Effector memory CD4-positive, alpha-beta T cell (primary cell): ENCODE measurements at regions not wholly inside any gene's neighbourhood (a gene's known extent, or its start where the extent isn't known, plus 50 kb on each side); places are given as distances from the start of the nearest gene placed in this dataset.

Experiments
- DNase-seq, 3 donors: peaks; one replicate each; pipeline ENCODE4 v3.0.0-alpha.2; 2020
- H3K27ac ChIP-seq: 2 replicates; pipeline ENCODE4 v1.7.0; 2013; ENCODE audit warnings: mild to moderate bottlenecking, low read length, moderate library complexity; ENCODE audit not compliant: insufficient read depth, poor library complexity, severe bottlenecking
- H3K27me3 ChIP-seq: replicated peaks from 2 replicates; pipeline ENCODE4 v1.7.0; 2013; ENCODE audit warnings: mild to moderate bottlenecking, low read length; ENCODE audit not compliant: insufficient read depth, control insufficient read depth, poor library complexity, severe bottlenecking
- H3K36me3 ChIP-seq: 2 replicates; pipeline ENCODE4 v1.7.0; 2013; ENCODE audit warnings: mild to moderate bottlenecking, low read length, moderate library complexity; ENCODE audit not compliant: control insufficient read depth, insufficient read depth
- H3K4me1 ChIP-seq: 2 replicates; pipeline ENCODE4 v1.7.0; 2013; ENCODE audit warnings: low read length, mild to moderate bottlenecking; ENCODE audit not compliant: control insufficient read depth, insufficient read depth, poor library complexity, severe bottlenecking
- H3K4me3 ChIP-seq: 2 replicates; pipeline ENCODE4 v1.7.0; 2013; ENCODE audit warnings: low read length, low read depth, mild to moderate bottlenecking; ENCODE audit not compliant: insufficient read depth, poor library complexity, severe bottlenecking
- H3K9me3 ChIP-seq: 2 replicates; pipeline ENCODE4 v1.7.0; 2013; ENCODE audit warnings: mild to moderate bottlenecking, low read length, moderate library complexity; ENCODE audit not compliant: control insufficient read depth

DNA sequence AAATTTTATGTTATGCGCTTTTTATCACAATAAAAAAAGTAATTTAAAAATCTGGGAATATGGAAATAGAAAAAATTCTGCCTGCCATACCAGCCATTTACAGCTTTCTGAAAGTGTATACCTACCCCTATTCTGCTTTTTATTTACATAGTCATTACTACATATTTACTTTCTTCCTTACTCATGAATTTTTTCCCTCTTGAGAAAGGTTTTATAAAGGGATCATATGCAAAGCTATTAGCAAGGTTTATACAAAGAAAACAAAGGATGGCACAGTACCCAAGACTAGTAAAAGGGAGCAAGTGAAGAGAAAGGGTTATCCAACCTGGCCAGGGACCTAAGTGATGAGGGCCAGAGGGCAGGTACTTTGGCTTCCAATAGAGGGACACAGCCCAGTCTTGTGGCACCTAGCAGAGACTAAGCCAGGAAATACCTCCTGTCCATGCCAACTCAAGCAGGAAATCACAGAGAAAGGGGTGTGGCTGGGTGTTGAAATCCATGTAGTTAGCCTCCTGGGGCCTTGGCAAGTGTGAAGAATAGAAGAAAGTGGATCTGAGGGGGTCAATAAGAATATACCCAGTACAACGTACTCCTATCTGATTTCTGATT is 207.3 kb upstream of the VEGFC start:
- Histone ChIP-seq H3K36me3 (no peaks in the 10 kb centered on the region), H3K4me3 (no peak overlapping the region), H3K27me3 (no peaks in the 10 kb centered on the region), H3K4me1 (no peaks in the 10 kb centered on the region), H3K9me3 (no peaks in the 10 kb centered on the region), H3K27ac (no peak overlapping the region)
- no peak for DNase-seq

DNA sequence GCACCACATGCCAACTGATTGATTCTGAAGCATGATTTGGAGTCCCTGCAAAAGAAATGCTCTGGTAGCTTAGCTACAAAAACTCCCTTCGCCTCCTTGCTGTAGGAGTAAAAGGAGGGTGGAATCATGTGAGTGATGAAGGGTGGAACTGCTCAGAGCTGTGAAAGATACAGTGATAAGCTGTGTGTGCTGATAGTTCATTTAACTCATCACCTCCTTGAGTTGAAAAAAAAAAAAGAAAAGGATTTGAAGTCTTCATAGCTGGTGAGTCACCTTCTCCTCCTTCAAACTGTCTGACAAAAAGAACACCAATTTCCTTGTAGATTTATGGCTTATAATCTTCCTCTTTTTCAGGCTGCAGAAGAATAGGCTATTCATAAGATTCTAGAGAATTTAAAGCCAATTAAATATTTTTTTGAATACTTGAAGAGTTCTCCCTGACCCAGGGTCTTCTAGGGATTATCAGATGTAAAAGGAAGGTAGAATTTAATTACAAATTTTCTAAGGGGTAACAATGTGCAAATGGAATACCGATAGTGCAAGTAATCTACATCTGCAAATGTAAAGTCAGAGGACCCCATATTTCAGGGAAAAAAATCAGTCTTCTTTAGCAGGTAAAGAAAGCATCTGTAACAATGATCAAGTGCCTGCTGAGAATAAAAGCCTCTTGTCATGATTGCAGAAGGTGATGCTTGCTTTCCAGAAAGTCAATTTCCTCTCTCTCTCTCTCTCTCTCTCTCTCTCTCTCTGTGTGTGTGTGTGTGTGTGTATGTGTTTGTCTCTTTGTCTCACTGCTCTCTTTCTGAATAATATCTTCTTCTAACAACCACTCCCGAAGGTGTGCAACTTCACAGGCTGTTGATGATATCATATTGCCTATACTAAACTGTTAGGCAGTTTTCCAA is 208.8 kb upstream of the VEGFC start:
- no peak for DNase-seq
- H3K36me3 ChIP-seq: no peaks in the 10 kb centered on the region
- H3K4me3 ChIP-seq: no peak overlapping the region
- H3K27me3 ChIP-seq: no peaks in the 10 kb centered on the region
- no peaks in the 10 kb centered on the region for H3K9me3 ChIP-seq
- no peak overlapping the region for H3K27ac ChIP-seq
- H3K4me1 ChIP-seq: no peaks in the 10 kb centered on the region

GRCh38 chr4:177005674-177006230 is 213.0 kb upstream of the VEGFC start:
- H3K27me3 ChIP-seq: no peaks in the 10 kb centered on the region
- no peak overlapping the region for H3K27ac ChIP-seq
- H3K4me3 ChIP-seq: no peak overlapping the region
- no peaks in the 10 kb centered on the region for H3K4me1 ChIP-seq
- no peak for DNase-seq
- no peaks in the 10 kb centered on the region for H3K36me3 ChIP-seq
- no peaks in the 10 kb centered on the region for H3K9me3 ChIP-seq

DNA sequence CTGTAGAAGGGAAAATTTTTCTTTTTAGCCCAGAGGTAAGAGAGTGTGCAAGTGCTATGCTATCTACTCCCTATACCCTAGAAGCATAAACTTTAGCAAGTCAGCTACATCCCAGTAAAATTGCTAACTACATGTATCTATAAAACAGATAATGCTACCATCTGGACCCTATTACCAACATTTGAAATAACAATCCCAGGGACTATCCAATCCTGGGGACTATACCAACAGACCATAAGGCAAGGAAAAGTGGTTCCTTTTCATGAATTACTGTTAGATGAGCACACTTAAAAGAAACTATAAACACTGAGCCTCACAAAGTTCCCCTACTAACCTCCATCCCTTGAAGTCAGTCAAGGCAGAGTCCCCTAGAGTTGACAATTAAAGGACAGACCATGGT is 213.6 kb upstream of the VEGFC start:
- H3K9me3 ChIP-seq: no peaks in the 10 kb centered on the region
- no peaks in the 10 kb centered on the region for H3K27me3 ChIP-seq
- no peaks in the 10 kb centered on the region for H3K4me1 ChIP-seq
- DNase-seq: no peak
- no peak overlapping the region for H3K4me3 ChIP-seq
- no peaks in the 10 kb centered on the region for H3K36me3 ChIP-seq
- H3K27ac ChIP-seq: no peak overlapping the region

GRCh38 chr4:177008071-177008835 is 215.5 kb upstream of the VEGFC start:
- Histone ChIP-seq H3K4me1 (no peaks in the 10 kb centered on the region), H3K9me3 (no peaks in the 10 kb centered on the region), H3K27ac (no peak overlapping the region), H3K27me3 (no peaks in the 10 kb centered on the region), H3K36me3 (no peaks in the 10 kb centered on the region), H3K4me3 (no peak overlapping the region)
- DNase-seq: no peak

DNA sequence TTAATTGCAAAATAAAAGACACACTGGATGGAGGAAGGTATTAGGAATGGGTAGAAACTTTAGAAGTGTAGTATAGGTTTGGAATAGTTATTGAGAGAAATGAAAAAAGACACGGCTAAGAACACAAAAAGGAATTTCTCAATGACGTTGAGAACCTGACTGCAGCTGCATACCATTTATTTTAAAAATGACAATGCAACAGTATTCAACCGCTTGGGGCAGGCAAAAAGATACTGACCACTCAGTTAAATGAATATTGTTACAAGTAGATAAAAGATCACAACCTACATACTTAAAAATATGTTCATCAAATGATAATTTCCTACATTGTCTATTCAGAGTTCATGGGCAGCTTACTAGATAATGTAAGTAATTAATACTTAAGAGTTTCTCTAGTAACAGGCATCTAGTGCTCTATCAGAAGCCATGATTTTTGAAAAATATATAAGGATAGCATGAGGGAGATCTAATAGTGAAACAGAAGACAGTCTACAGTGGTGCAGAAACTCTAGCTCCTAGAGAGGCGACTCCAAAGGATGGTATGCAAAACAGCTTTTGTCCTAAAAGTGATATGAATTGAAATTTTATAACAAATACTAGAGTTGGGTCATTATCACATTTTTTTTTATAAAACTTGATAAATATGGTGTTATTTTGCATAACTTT is 216.2 kb upstream of the VEGFC start:
- H3K4me1 ChIP-seq: no peaks in the 10 kb centered on the region
- H3K4me3 ChIP-seq: no peak overlapping the region
- H3K27me3 ChIP-seq: no peaks in the 10 kb centered on the region
- H3K9me3 ChIP-seq: no peaks in the 10 kb centered on the region
- no peak for DNase-seq
- H3K27ac ChIP-seq: no peak overlapping the region
- H3K36me3 ChIP-seq: no peaks in the 10 kb centered on the region

- H3K9me3 ChIP-seq: no peaks in the 10 kb centered on the region
- no peaks in the 10 kb centered on the region for H3K4me1 ChIP-seq
- no peak overlapping the region for H3K27ac ChIP-seq
- no peaks in the 10 kb centered on the region for H3K27me3 ChIP-seq
- no peak overlapping the region for H3K4me3 ChIP-seq
- H3K36me3 ChIP-seq: no peaks in the 10 kb centered on the region
- no peak for DNase-seq
Observed at GRCh38 chr4:177010418-177010817, 217.7 kb upstream of the VEGFC start.

DNA sequence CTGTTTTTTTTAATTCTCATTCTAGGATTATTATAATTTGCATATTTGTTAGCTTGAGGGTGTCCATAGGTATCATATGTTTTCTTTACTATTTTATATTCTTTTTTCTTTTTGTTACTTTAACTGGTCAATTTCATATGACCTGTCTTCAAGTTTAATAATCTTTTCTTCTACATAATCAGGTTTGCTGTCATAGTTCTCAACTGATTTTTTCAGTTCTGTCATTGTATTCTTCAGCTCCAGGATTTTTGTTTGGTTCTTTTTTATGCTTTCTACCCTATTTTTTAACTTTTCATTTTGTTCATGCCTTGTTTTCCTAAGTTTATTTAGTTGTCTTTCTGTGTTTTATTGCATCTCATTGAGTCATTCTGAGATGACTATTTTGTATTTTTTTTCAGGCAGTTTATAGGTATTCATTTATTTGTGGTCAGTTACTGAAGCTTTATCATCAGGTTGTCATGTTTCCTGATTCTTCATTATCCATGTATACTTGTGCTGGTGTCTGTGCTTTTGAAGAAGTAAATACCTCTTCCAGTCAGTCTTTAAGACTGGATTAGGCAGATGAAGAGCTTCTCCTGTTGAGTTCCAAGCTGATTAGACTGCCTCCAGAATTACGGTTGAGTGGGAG is 220.3 kb upstream of the VEGFC start:
- no peak for DNase-seq
- no peaks in the 10 kb centered on the region for H3K27me3 ChIP-seq
- H3K36me3 ChIP-seq: no peaks in the 10 kb centered on the region
- no peak overlapping the region for H3K27ac ChIP-seq
- no peaks in the 10 kb centered on the region for H3K4me1 ChIP-seq
- H3K9me3 ChIP-seq: no peaks in the 10 kb centered on the region
- H3K4me3 ChIP-seq: no peak overlapping the region

DNA sequence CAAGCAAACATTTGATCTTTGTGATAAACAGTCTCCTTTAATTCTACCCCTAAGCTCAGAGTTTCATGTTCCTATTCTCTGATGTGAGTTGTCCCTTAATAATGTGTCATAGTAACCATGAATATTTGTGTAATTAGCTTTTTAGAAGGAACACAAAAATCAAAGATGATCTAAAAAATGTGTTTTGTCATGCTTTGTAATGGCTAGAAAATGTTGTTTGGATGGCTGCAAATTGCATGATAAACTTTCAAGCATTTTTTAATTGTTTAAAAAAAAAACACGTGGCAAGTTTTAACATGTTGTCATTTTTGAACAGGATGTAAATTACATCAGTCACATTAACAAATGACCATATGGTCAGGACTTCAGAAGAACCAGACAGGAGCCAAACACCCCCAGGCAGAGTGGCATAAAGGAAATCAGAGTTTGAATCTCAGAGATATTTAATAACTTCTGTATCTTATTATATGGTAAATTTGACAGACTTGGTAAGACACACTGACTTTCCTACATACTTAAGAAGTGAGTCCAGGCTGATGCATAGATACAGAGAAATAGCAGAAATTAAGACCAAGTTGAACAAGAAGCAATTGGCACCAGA is 223.9 kb upstream of the VEGFC start:
- Histone ChIP-seq H3K27ac (no peak overlapping the region), H3K4me1 (no peaks in the 10 kb centered on the region), H3K36me3 (no peaks in the 10 kb centered on the region), H3K9me3 (no peaks in the 10 kb centered on the region), H3K27me3 (no peaks in the 10 kb centered on the region), H3K4me3 (no peak overlapping the region)
- DNase-seq: no peak
